Tibial nerve (tissue), 4 donors: ENCODE measurements at regions not wholly inside any gene's neighbourhood (a gene's known extent, or its start where the extent isn't known, plus 50 kb on each side); places are given as distances from the start of the nearest gene placed in this dataset.

ENCODE experiments used
- DNase-seq, 2 donors: peaks; one replicate each; pipeline ENCODE4 v3.0.0-alpha.2; 2019; ENCODE audit warnings: low spot score in 2 of 2
- H3K27ac ChIP-seq, 4 donors: fragments of 200-600 bp; sonication (generic) in 3 of 4; one replicate each; pipeline ENCODE4 v1.5.1; 2017 to 2019; ENCODE audit warnings: mild to moderate bottlenecking in 1 of 4
- H3K27me3 ChIP-seq, 2 donors: fragments of 200-600 bp; sonication (generic) in 1 of 2; one replicate each; pipeline versions ENCODE4 v1.5.1 to v1.6.0; 2017 to 2019
- H3K36me3 ChIP-seq, 3 donors: fragments of 200-600 bp; sonication (generic); one replicate each; pipeline ENCODE4 v1.5.1; 2018 to 2019
- H3K4me1 ChIP-seq, 4 donors: fragments of 200-600 bp; sonication (generic) in 3 of 4; one replicate each; pipeline ENCODE4 v1.5.1; 2017 to 2019
- H3K4me3 ChIP-seq, 4 donors: fragments of 200-600 bp; sonication (generic) in 3 of 4; one replicate each; pipeline ENCODE4 v1.5.1; 2017 to 2019; ENCODE audit warnings: mild to moderate bottlenecking in 1 of 4, moderate library complexity in 1 of 4
- H3K9me3 ChIP-seq, 4 donors: fragments of 200-600 bp; sonication (generic) in 3 of 4; one replicate each; pipeline ENCODE4 v1.5.1; 2017 to 2019
- CTCF ChIP-seq, 5 experiments: fragments of 200-600 bp in 3 of 5; fragments of 450-650 bp in 2 of 5; sonication (generic) in 3 of 5; IDR thresholded peaks; one replicate each; pipeline ENCODE4 v1.5.1; 2016 to 2019; ENCODE audit warnings: antibody characterized with exemption in 5 of 5, mild to moderate bottlenecking in 3 of 5, moderate library complexity in 2 of 5
- EP300 ChIP-seq, 2 donors: sonication (generic); formaldehyde crosslinking; IDR thresholded peaks; one replicate each; pipeline ENCODE4 v1.6.1; 2017; ENCODE audit warnings: antibody characterized with exemption in 2 of 2, mild to moderate bottlenecking in 1 of 2
- POLR2A ChIP-seq, 2 donors: fragments of 450-650 bp; IDR thresholded peaks; one replicate each; pipeline ENCODE4 v1.6.1; 2017; ENCODE audit warnings: antibody characterized with exemption in 2 of 2, mild to moderate bottlenecking in 2 of 2, moderate library complexity in 2 of 2
- WGBS, 2 donors: methylation state at CpG; one replicate each; pipeline ENCODE4 v1.1.5; 2018; 5-methylcytosine and 5-hydroxymethylcytosine counted together

- Histone ChIP-seq H3K4me3 (no peak overlapping the region), H3K9me3 (peaks cover 0 to 8% (median 0%) of the 10 kb centered on the region in 4 donors), H3K4me1 (no peaks in the 10 kb centered on the region), H3K27ac (no peak overlapping the region), H3K36me3 (no peaks in the 10 kb centered on the region), H3K27me3 (no peaks in the 10 kb centered on the region)
- WGBS, 2 donors = 85 to 86% methylated on average over 2 of the region's 2 CpGs
- TF ChIP-seq POLR2A (IDR thresholded peaks at IDR 0.05) = no peak
- TF ChIP-seq EP300 (IDR thresholded peaks at IDR 0.05) = no peak
- TF ChIP-seq CTCF (IDR thresholded peaks at IDR 0.05) = no peak
- DNase-seq = no peak
Observed at GRCh38 chr4:148575577-148575976, 133.4 kb upstream of the NR3C2 start.

GRCh38 chr4:148574911-148575310 lies 132.7 kb upstream of the NR3C2 start:
- Histone ChIP-seq H3K36me3 (no peaks in the 10 kb centered on the region), H3K4me1 (no peaks in the 10 kb centered on the region), H3K27me3 (no peaks in the 10 kb centered on the region), H3K27ac (no peak overlapping the region), H3K9me3 (peaks cover 0 to 14% (median 0%) of the 10 kb centered on the region in 4 donors), H3K4me3 (no peak overlapping the region)
- no peak for TF ChIP-seq CTCF (IDR thresholded peaks at IDR 0.05)
- no peak for TF ChIP-seq POLR2A (IDR thresholded peaks at IDR 0.05)
- TF ChIP-seq EP300 (IDR thresholded peaks at IDR 0.05) = no peak
- no peak for DNase-seq
- WGBS, 2 donors = 88 to 89% methylated on average over 6 of the region's 6 CpGs

GRCh38 chr4:148574502-148574901 lies 132.3 kb upstream of the NR3C2 start:
- DNase-seq = no peak
- Histone ChIP-seq H3K27ac (no peak overlapping the region), H3K9me3 (peaks cover 0 to 18% (median under 1%) of the 10 kb centered on the region in 4 donors), H3K36me3 (no peaks in the 10 kb centered on the region), H3K4me3 (no peak overlapping the region), H3K27me3 (no peaks in the 10 kb centered on the region), H3K4me1 (no peaks in the 10 kb centered on the region)
- TF ChIP-seq EP300 (IDR thresholded peaks at IDR 0.05) (no peak), POLR2A (IDR thresholded peaks at IDR 0.05) (no peak), CTCF (IDR thresholded peaks at IDR 0.05) (no peak)
- 53 to 59% methylated on average over 3 of the region's 3 CpGs for WGBS, 2 donors

GRCh38 chr4:148574066-148574465 lies 131.9 kb upstream of the NR3C2 start:
- 69 to 76% methylated on average over 4 of the region's 4 CpGs for WGBS, 2 donors
- TF ChIP-seq POLR2A (IDR thresholded peaks at IDR 0.05) (no peak), EP300 (IDR thresholded peaks at IDR 0.05) (no peak), CTCF (IDR thresholded peaks at IDR 0.05) (no peak)
- no peak overlapping the region for H3K27ac ChIP-seq

GRCh38 chr4:148573296-148573695 lies 131.1 kb upstream of the NR3C2 start:
- Histone ChIP-seq H3K27me3 (no peaks in the 10 kb centered on the region), H3K4me3 (no peak overlapping the region), H3K9me3 (peaks cover 0 to 23% (median 2%) of the 10 kb centered on the region in 4 donors), H3K27ac (no peak overlapping the region), H3K36me3 (no peaks in the 10 kb centered on the region), H3K4me1 (no peaks in the 10 kb centered on the region)
- 34 to 45% methylated on average over 3 of the region's 3 CpGs for WGBS, 2 donors
- DNase-seq = no peak
- TF ChIP-seq CTCF (IDR thresholded peaks at IDR 0.05) = no peak
- no peak for TF ChIP-seq POLR2A (IDR thresholded peaks at IDR 0.05)
- TF ChIP-seq EP300 (IDR thresholded peaks at IDR 0.05) = no peak

More at GRCh38 chr4:148574066-148574465, 131.9 kb upstream of the NR3C2 start:
- Histone ChIP-seq H3K27me3 (no peaks in the 10 kb centered on the region), H3K9me3 (peaks cover 0 to 23% (median 2%) of the 10 kb centered on the region in 4 donors), H3K36me3 (no peaks in the 10 kb centered on the region), H3K4me1 (no peaks in the 10 kb centered on the region), H3K4me3 (no peak overlapping the region)
- DNase-seq = no peak
